Neural cell (in vitro differentiated cells): ENCODE measurements at regions not wholly inside any gene's neighbourhood (a gene's known extent, or its start where the extent isn't known, plus 50 kb on each side); places are given as distances from the start of the nearest gene placed in this dataset.

Experiments
- CTCF ChIP-seq: fragments of 450-650 bp; IDR thresholded peaks from 2 replicates; pipeline ENCODE4 v1.5.1; 2014; ENCODE audit warnings: antibody characterized with exemption, mild to moderate bottlenecking, moderate library complexity; ENCODE audit not compliant: poor library complexity, severe bottlenecking
- RAD21 ChIP-seq: fragments of 450-650 bp; conservative IDR thresholded peaks from 2 replicates; pipeline ENCODE4 v1.6.1; 2014; ENCODE audit warnings: antibody characterized with exemption, mild to moderate bottlenecking, moderate library complexity

GRCh38 chr11:91773090-91773489 is 451.5 kb upstream of the FAT3 start:
- no peak for TF ChIP-seq CTCF
- TF ChIP-seq RAD21: no peak
